Fibroblast of skin of left quadriceps (primary cell): ENCODE measurements at regions not wholly inside any gene's neighbourhood (a gene's known extent, or its start where the extent isn't known, plus 50 kb on each side); places are given as distances from the start of the nearest gene placed in this dataset.

ENCODE experiments used
- DNase-seq, 2 experiments: peaks; one replicate each; pipeline ENCODE4 v3.0.0-alpha.2; 2013; ENCODE audit warnings: low read depth in 2 of 2

- DNase-seq = no peak
These were observed 67.3 kb upstream of the CCN6 start for GRCh38 chr6:111986651-111987050.

- DNase-seq = no peak
These were observed 66.6 kb upstream of the CCN6 start for GRCh38 chr6:111987295-111987694.

- no peak for DNase-seq
These were observed 65.0 kb upstream of the CCN6 start for GRCh38 chr6:111988926-111989325.

- no peak for DNase-seq
These were observed 64.2 kb upstream of the CCN6 start for GRCh38 chr6:111989743-111990142.

- no peak for DNase-seq
These were observed 63.7 kb upstream of the CCN6 start for GRCh38 chr6:111990214-111990613.

- DNase-seq = no peak
These were observed 61.1 kb upstream of the CCN6 start for GRCh38 chr6:111992851-111993250.

GRCh38 chr6:111993342-111993741 is 60.6 kb upstream of the CCN6 start:
- no peak for DNase-seq

GRCh38 chr6:111994791-111995190 is 59.1 kb upstream of the CCN6 start:
- no peak for DNase-seq

- no peak for DNase-seq
These were observed 58.5 kb upstream of the CCN6 start for GRCh38 chr6:111995404-111995803.

- DNase-seq = no peak
These were observed 57.6 kb upstream of the CCN6 start for GRCh38 chr6:111996144-111996865.

GRCh38 chr6:111997078-111997852 is 56.6 kb upstream of the CCN6 start:
- peak; percentile 49 to 59 for DNase-seq

GRCh38 chr6:111997853-111998208 is 56.1 kb upstream of the CCN6 start:
- no peak for DNase-seq

GRCh38 chr6:112002307-112002706 is 51.6 kb upstream of the CCN6 start:
- DNase-seq = no peak
